Hematopoietic multipotent progenitor cell treated with erythropoietin and hydrocortisone succinate and interleukin-3 and kit ligand, for 6 days (in vitro differentiated cells): ENCODE measurements at regions not wholly inside any gene's neighbourhood (a gene's known extent, or its start where the extent isn't known, plus 50 kb on each side); places are given as distances from the start of the nearest gene placed in this dataset.

Experiments
- DNase-seq: peaks from one replicate; pipeline ENCODE4 v3.0.0-alpha.2; 2015

DNA sequence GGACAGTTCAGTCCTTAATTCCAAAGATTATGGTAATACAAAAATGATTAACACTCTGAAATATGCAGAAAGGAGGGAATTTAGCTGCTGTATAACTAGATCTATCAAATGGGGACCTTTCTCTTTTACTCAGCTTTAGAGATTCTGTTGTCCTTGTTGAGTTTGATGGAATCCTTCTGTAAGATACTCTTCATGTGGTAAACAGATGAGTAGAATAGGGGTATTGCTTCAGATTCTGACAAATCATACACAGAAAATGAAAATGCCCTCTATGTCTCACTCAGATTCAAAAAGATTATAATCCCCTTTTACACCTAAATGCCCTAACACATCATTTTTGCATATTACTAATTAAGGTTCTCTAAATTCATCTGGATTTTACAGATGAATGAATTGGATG lies 50.7 kb downstream of the ARHGAP35 start:
- DNase-seq, result no peak

GRCh38 chr19:46913198-46913851 lies 52.5 kb downstream of the ARHGAP35 start:
- no peak for DNase-seq

- peak; percentile 67 for DNase-seq
Observed at GRCh38 chr19:46913852-46914430, 53.1 kb downstream of the ARHGAP35 start.

- no peak for DNase-seq
Observed at GRCh38 chr19:46915386-46915785, 54.6 kb downstream of the ARHGAP35 start.

DNA sequence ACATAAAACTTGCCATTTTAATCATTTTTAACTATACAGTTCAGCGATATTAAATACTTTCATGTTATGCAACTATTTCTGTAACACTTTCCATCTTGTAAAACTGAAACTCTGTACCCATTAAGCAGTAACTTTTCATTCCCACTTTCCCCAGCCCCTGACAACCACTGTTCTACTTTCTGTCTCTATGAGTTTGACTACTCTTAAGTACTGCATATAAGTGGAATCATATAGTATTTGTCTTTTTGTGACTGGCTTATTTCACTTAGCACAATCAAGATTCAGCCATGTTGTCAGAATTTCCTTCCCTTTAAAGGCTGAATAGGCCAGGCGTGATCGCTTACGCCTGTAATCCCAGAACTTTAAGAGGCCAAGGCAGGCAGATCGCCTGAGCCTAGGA lies 56.2 kb downstream of the ARHGAP35 start:
- DNase-seq, result no peak

GRCh38 chr19:46919324-46919723 lies 58.5 kb downstream of the ARHGAP35 start:
- DNase-seq, result no peak

GRCh38 chr19:46920362-46920761 lies 59.6 kb downstream of the ARHGAP35 start:
- no peak for DNase-seq

GRCh38 chr19:46921071-46921470 lies 60.3 kb downstream of the ARHGAP35 start:
- no peak for DNase-seq

DNA sequence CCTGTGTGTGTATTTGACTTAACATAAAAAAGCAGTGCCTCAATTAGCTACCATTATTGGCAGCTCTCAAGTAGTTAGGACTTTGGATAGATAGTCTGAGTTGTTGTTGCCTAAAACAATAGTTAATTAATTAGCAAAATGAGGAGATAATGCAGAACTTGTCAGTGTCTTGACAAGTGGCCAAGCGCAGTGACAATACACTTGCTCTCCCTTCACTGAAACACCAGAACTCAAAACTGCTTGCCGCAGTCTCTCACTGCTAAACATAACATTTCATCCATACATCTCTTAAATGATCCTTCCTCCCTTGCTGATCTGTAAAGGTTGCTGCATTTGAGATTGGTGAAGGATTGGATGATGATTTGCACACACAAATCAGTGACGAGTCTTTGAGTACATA lies 61.7 kb downstream of the ARHGAP35 start:
- DNase-seq, result no peak

GRCh38 chr19:46924874-46925547 lies 64.2 kb downstream of the ARHGAP35 start:
- DNase-seq, result peak; percentile 35

DNA sequence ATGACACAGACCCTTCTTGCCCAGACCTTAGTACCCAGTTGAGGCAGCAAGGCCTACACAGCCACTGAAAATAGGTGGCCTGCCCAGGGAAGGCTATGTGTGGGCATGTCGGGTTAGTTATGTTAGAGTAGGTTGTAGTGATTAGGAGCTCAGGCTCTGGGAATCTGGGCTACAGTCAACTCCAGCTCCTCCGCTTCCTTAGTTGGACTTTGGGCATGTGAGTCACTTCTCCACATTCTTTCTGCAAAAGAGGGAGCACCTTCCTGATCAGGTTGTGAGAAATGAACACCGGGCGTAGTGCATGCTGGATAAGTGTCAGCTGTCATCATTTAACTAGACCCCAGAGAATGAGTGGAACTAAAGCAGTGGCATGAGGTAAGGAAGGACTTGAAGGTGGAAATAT lies 64.8 kb downstream of the ARHGAP35 start:
- no peak for DNase-seq

DNA sequence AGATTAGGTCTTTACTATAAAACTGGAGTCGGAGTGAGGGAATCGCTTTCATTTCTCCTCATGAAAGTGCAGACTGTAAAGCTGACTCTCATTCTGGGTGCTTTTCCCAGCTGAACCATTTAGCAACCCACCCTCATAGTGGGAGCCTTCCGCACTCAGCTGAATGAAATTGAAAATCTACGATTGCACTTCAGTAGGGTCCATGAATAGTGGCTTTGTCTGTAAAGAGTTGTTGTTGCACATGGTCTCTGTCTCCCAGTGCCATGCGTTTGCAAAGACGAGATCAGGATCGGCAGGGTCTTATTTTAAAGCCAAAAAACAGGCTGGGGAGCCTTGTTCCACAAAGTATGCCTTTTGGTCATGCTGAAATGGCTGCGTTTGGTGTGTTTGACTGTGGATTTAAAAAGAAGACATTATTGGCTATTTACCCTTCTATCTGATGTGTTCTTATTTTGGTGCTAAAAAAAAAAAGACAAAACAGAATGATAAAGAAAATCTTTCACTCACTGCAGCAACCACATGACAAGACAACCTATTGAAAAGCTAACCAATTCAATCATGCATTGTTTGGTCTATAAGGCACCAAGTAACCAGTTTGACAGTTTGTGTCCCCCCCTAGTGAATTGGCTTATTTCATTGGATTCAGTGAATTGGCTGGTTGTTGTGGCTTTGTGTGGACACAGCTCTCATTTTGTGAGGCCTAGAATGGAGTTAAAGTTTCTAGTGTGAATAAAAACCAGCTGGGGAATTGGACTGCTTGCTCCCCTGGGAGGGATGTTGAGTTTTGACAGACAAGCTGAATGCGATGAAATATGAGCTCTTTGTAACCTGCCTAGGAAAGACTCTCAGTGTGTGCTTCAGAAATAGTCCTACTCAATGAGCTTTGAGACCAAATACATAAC lies 65.6 kb downstream of the ARHGAP35 start:
- DNase-seq, result no peak

GRCh38 chr19:46927106-46927505 lies 66.3 kb downstream of the ARHGAP35 start:
- no peak for DNase-seq

- no peak for DNase-seq
Observed at GRCh38 chr19:46927893-46928292, 67.1 kb downstream of the ARHGAP35 start.

- DNase-seq, result no peak
Observed at GRCh38 chr19:46928951-46929350, 68.2 kb downstream of the ARHGAP35 start.

GRCh38 chr19:46931202-46931601 lies 70.4 kb downstream of the ARHGAP35 start:
- no peak for DNase-seq

- DNase-seq, result no peak
Observed at GRCh38 chr19:46932346-46932745, 71.5 kb downstream of the ARHGAP35 start.

GRCh38 chr19:46935066-46935663 lies 74.4 kb downstream of the ARHGAP35 start:
- DNase-seq, result no peak

GRCh38 chr19:46943150-46943946 lies 76.3 kb upstream of the NPAS1 start:
- no peak for DNase-seq

DNA sequence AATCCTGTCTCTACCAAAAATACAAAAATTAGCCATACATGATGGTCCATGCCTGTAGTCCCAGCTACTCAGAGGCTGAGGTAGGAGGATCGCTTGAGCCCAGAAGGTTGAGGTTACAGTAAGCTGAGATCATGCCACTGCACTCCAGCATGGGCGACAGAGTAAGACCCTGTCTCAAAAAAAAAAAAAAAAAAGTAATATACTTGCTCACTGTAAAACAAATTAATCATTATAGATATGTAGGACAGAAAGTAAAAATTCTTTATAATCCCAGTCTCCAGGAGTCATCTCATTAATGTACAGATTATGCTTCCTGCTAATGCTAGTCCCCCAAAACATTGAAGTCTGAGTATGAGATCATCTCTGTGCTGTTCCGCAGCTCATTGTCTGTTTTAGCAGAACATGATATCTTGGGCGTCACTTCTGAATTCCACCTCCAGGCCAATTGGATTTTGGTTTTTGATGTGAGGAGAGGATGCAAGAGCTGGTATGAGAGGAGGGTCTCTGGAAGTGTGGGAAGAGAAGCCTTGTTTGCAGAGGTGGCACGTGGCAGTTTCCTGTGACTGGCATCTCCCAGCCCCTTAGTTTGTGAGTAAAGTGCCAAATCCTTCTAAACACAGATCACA lies 75.4 kb upstream of the NPAS1 start:
- no peak for DNase-seq

- no peak for DNase-seq
Observed at GRCh38 chr19:46944918-46945628, 74.6 kb upstream of the NPAS1 start.
